ENCODE measurements at regions not wholly inside any gene's neighbourhood (a gene's known extent, or its start where the extent isn't known, plus 50 kb on each side); places are given as distances from the start of the nearest gene placed in this dataset.

GRCh38 chr2:78034706-78035105 is 512.5 kb upstream of the LRRTM4 start:
- no peak for DNase-seq

DNA sequence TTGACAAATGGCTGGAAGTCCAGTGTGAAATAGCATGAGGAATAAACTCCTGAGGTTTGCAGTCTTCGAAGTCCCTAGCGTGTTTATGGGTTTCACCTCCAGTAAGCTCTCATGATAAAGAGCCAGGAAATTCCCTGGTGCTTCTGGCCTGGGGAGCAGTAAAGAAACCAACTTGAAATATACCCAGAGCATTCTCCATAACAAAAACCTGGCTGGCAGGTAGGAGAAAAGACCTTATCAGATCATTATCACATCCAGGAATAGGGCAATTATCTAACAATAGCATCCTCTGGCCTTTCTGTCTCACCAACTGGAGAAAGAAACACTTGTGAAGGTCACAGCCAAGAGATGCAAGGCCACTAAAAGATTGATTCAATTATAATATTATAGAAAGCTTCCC is 513.6 kb upstream of the LRRTM4 start:
- DNase-seq: no peak

DNA sequence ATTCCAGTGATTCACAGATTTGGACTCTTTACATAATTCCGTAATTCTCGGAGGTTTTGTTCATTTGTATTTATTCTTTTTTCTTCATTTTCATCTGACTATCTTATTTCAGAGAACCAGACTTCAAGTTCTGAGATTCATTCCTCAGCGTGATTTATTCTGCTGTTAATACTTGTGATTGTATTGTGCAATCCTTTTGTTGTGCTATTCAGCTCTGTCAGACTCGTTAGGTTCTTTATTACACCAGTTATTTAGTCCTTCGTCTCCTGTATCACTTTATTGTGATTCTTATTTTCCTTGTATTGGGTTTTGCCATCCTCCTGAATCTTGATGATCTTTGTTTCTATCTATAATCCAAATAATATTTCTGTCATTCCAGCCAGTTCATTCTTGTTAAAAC is 529.3 kb upstream of the LRRTM4 start:
- no peak for DNase-seq

- no peak for DNase-seq
These were observed 534.8 kb upstream of the LRRTM4 start for GRCh38 chr2:78056976-78057375.

DNA sequence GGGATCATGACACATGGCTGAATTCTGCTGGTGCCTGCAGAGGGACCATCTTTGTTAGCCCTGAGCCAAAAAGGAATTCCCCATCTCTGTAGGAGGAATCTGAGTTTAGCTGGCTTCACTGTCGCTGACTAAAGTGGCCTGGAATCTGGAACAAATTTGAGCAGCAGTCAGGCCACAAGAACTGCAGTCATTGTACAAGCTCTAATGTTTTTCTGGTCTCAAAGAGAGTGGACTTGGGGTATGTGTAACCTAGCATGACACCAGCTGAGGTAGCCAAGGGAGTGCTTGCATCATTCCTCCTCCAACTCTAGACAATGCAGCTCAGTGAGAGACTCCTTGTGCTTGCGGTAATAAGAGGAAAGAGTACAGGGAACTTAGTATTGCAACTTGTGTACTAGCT is 539.1 kb upstream of the LRRTM4 start:
- no peak for DNase-seq

DNA sequence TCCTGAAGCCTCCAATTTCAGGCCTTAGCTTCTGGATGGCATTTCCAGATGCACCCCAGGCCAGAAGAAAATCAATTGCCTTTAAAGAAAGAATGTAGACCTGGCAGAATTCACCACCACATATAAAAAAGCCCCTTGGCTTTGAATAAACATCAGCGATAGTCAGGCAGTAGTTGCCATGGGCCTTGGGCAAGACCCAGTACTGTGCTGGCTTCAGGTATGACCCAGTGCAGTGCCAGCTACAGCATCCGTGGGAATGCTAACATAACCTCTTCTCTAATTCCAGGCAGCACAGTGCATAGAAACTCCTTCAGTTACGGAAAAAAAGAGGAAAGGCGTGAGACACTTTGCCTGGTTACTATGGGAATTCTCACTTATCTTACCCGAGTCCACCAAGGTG is 539.6 kb upstream of the LRRTM4 start:
- DNase-seq: no peak

DNA sequence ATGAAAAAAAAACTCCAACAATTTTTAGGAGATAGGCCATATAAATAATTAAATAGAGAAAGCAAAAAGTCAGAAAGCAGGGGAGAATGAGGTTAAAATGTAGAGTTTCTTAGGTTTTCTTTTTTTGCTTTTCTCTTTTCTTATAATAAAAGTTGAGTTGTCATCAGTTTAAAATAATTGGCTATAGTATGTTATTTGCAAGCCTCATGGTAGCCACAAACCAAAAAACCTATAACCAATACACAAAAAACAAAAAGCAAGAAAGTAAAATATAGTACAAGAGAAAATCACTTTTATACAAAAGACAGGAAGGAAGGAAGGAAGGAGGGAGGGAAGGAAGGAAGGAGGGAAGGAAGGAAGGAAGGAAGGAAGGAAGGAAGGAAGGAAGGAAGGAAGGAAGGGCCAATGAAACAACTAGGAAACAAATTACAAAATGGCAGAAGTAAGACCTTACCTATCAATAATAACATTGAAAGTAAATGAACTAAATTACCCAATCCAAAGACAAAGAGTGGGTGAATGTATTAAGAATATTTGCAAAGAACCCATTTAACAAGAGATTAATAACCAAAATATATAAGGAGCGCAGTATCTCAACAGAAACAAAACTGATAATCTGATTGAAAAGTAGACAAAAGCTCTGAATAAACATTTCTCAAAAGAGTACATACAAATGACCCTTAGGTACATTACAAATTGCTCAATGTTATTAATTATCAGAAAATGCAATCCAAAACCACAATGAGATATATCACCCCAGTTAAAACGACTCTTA is 541.3 kb upstream of the LRRTM4 start:
- DNase-seq: no peak

DNA sequence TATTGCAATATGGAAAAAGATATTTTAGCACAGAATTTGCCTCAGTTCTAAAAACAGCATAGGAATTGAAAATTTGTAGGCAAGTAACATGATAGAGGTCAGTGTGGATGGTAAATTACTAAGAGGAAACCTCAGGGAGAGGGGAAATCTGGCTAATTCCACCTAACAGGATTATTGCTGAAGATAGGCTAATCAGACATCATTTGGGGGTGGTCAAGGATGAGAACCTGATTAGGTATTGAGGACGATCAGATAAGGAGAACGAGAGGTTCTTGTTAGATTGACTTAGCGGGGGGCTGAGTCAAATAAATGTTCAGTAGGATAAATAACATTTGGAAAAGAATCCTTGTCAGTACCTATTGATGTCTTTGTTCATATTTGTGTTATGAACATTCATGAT is 543.2 kb upstream of the LRRTM4 start:
- no peak for DNase-seq

- no peak for DNase-seq
These were observed 546.6 kb upstream of the LRRTM4 start for GRCh38 chr2:78068808-78069207.

DNA sequence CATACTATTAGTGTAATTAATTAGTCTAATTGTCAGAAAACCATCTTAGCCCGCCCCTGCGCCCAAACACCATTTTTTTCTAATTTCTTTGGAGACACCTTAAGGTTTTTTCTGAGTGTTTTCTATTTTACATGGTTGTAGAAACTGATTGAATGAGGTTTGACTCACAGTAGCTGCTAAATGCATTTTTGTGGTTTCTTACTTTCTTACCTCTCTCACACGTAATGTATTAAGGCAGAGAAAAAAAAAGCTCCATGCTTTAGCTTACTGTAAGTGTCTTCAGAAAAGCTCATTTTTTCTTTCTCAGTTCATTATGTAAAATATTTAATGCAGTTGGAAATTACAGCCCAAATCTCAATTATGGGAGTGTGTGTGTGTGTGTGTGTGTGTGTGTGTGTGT is 548.5 kb upstream of the LRRTM4 start:
- DNase-seq: no peak

DNA sequence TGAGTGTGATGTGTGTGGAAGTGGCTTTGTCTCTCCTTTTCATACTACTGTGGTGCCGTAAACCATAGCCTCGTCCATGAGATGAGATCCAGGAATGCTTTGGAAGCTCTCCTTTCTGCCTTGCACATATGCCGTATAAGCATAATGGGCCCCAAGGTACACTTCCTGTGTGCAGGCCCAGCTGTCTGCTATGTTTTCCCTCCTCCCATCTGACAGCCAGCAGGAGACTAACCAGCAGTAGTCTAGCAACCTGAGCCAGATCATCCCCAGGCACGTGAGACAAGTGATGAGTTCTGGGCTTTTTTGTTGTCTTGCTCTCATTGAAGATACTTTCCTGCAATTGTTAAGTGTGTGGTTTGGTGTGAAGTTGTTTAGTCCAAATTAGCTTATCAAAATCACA is 555.5 kb upstream of the LRRTM4 start:
- no peak for DNase-seq

GRCh38 chr2:78082555-78082954 is 560.4 kb upstream of the LRRTM4 start:
- no peak for DNase-seq

GRCh38 chr2:78093436-78093835 is 571.3 kb upstream of the LRRTM4 start:
- DNase-seq: no peak

DNA sequence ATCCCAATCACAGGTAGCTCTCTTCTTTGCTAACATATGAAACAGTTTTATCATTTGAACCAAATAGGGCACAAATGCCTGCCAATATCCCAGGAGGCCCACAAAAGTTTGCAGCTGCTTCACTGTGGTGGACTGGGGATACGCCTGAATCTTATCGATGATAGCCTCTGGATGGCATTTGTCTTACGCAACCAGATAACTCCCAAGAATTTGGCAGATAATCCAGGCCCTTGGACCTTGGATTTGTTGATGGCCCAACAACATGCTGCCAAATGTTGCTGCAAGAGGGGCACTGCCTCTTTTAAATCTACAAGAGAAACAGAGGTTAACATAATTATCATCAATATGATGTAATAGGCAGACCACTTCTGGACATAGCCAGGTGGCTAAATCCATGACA is 587.1 kb upstream of the LRRTM4 start:
- no peak for DNase-seq

DNA sequence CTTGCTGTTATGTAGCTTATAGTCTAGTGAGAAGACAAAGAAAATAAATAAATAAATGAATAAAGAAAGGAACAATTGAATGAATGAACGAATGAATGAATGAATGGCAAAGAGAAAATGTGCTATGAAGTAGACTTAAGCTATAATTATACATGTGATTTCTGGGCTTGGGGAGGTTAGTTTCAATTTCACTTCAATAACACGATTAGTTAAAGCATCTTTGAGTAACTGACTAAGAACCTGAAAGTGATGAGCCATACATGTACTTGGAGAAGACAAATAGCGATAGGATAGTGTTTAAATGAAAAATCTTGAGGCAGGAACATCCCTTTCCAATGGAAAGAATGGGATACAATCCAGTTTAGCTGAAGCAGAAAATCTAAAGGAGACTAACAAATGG is 593.1 kb upstream of the LRRTM4 start:
- no peak for DNase-seq

DNA sequence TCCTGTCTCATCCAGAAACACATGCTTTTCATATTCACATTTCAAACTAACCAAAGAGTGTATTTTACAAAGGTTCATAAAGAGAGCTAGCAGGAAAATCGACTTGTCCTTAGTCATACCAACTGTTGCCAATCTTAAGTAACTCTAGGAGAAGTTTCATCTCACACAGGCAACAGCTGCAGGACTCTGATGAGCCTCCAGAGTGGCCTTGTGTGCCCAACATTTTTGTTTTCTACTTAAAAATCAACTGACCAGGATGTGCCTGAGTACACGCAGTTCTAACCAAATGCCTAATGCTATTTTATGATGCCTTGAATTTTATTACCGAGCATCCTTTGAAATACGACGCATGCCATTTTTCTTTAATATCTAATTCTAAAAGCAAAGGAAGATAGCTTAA is 595.9 kb upstream of the LRRTM4 start:
- no peak for DNase-seq

DNA sequence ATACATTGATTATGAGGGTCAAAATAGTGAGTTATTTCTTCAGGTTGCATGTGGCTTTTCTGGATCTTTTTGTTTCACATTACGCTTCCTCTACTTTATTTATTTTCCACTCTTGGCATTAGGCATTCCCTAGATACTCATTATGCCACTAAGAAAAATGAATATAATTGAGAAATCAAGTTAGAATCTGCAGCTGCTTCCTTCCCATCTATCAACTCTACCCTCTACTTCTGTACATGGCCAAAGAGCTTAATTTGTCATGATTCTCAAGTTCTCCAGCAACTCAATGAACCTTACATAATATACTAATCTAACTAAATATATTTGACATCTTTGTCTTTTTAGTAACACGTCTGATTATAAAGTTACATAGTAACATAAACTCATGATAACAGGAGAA is 598.1 kb upstream of the LRRTM4 start:
- DNase-seq: no peak

GRCh38 chr2:78125042-78125441 is 602.9 kb upstream of the LRRTM4 start:
- DNase-seq: no peak

- DNase-seq: no peak
These were observed 605.2 kb upstream of the LRRTM4 start for GRCh38 chr2:78127424-78127823.

- no peak for DNase-seq
These were observed 610.5 kb upstream of the LRRTM4 start for GRCh38 chr2:78132391-78133370.

- no peak for DNase-seq
These were observed 623.3 kb upstream of the LRRTM4 start for GRCh38 chr2:78145395-78145996.

DNA sequence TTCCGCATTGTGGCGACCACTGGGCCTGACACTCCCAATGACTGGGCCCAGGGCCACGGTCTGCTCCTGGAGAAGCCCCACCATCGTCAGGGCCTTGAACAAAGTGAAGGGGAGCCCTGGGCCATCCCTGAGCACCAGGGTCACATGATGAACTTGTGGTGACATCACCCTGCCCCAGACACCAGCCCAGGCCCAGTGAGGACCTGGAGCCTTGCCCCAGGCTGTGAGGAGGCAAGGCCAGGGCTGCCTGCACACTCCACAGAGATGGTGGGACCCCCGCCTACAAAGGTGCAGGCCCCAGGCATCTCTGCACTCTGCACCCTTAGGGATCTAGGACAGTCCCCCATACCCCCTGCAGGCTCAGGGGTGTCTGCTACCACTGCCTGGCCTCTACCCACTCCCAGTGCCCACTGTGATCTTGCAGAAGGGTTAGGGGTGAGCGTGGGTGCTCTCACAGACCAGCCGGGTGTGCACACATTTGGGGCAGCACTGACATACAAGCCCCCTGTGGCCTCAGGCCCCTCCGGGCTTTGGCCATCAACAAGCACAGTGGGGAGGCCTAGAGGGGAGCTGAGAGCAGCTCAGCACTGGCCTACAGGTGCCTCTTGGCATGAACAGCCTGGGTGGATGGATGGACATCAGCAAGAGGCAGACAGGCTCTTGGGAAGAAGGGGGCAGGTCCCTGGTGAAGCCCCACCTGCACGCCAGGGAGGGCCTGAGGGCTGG is 624.0 kb upstream of the LRRTM4 start:
- no peak for DNase-seq

- DNase-seq: no peak
These were observed 625.3 kb upstream of the LRRTM4 start for GRCh38 chr2:78147466-78147865.

Data from NCI-H2029 treated with DMSO at 0.1 percent for 48 hours (cell line).